Glutamatergic neuron (in vitro differentiated cells): ENCODE measurements at regions not wholly inside any gene's neighbourhood (a gene's known extent, or its start where the extent isn't known, plus 50 kb on each side); places are given as distances from the start of the nearest gene placed in this dataset.

Source experiments
- DNase-seq: peaks from one replicate; pipeline ENCODE4 v3.0.0; 2022
- H3K27ac Mint-ChIP-seq: one replicate; pipeline ENCODE4 v1.8.0; 2020; ENCODE audit warnings: mild to moderate bottlenecking, mixed read lengths, inconsistent platforms; ENCODE audit not compliant: unreplicated experiment
- H3K27me3 Mint-ChIP-seq: one replicate; pipeline ENCODE4 v1.8.0; 2020; ENCODE audit warnings: mild to moderate bottlenecking, moderate library complexity, mixed read lengths, inconsistent platforms; ENCODE audit not compliant: unreplicated experiment
- H3K36me3 Mint-ChIP-seq: one replicate; pipeline ENCODE4 v1.8.0; 2020; ENCODE audit warnings: mild to moderate bottlenecking, mixed read lengths, inconsistent platforms; ENCODE audit not compliant: unreplicated experiment
- H3K4me1 Mint-ChIP-seq: one replicate; pipeline ENCODE4 v1.8.0; 2020; ENCODE audit warnings: mild to moderate bottlenecking, low read depth, mixed read lengths, inconsistent platforms; ENCODE audit not compliant: unreplicated experiment
- H3K4me3 Mint-ChIP-seq: one replicate; pipeline ENCODE4 v1.8.0; 2020; ENCODE audit warnings: mild to moderate bottlenecking, mixed read lengths, inconsistent platforms; ENCODE audit not compliant: unreplicated experiment
- H3K9me3 Mint-ChIP-seq: one replicate; pipeline ENCODE4 v1.8.0; 2020; ENCODE audit warnings: mild to moderate bottlenecking, moderate library complexity, mixed read lengths, inconsistent platforms; ENCODE audit not compliant: unreplicated experiment
- TF ChIP-seq, protein P1 (sequence below): fragments of 200-600 bp; sonication (generic); IDR thresholded peaks from one replicate; pipeline ENCODE4 v1.5.0; 2021; ENCODE audit not compliant: partially characterized antibody, unreplicated experiment

DNA sequence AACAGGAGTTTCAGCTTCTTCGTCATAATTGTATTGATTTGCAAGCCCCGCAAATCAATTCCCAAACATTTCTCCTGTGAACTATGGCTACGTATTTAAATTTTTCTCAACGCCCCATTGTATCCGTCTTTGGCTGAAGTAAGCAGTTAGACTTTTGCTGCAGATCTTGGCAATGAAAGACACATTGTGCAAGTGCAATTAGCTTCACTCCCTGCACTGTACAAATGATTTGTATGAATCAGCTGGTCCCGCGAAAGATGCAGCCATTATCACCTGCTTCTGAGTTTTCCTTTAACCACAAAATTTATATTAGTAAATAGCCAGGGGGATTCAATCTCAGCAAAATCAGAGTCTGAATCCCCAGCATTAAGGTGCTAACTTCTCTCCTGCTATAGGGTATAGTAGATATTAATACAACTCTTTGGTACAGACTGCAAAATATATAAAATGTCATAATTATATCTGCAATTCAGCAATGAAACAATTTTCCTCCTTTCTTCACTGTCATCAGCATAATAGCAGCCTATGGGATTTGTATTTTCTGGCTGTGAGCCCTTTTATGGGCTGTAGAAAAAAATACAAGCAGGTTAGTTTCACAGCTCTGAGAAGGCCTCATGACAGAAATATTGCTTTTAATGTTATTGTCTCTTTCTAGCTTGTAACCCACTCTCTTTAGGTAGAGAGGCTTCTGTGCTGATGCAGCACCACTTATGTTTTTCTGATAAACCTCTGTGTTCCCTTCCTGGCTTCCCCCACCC is 68.4 kb upstream of the SMARCA2 start:
- H3K4me1 Mint-ChIP-seq: peaks cover 19% of the 10 kb centered on the region
- no peak overlapping the region for H3K4me3 Mint-ChIP-seq
- no peaks in the 10 kb centered on the region for H3K27me3 Mint-ChIP-seq
- no peak for DNase-seq
- no peak overlapping the region for H3K27ac Mint-ChIP-seq
- H3K36me3 Mint-ChIP-seq: no peaks in the 10 kb centered on the region
- TF ChIP-seq, protein P1, sequence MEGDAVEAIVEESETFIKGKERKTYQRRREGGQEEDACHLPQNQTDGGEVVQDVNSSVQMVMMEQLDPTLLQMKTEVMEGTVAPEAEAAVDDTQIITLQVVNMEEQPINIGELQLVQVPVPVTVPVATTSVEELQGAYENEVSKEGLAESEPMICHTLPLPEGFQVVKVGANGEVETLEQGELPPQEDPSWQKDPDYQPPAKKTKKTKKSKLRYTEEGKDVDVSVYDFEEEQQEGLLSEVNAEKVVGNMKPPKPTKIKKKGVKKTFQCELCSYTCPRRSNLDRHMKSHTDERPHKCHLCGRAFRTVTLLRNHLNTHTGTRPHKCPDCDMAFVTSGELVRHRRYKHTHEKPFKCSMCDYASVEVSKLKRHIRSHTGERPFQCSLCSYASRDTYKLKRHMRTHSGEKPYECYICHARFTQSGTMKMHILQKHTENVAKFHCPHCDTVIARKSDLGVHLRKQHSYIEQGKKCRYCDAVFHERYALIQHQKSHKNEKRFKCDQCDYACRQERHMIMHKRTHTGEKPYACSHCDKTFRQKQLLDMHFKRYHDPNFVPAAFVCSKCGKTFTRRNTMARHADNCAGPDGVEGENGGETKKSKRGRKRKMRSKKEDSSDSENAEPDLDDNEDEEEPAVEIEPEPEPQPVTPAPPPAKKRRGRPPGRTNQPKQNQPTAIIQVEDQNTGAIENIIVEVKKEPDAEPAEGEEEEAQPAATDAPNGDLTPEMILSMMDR: no peak
- peaks cover 1% of the 10 kb centered on the region for H3K9me3 Mint-ChIP-seq

DNA sequence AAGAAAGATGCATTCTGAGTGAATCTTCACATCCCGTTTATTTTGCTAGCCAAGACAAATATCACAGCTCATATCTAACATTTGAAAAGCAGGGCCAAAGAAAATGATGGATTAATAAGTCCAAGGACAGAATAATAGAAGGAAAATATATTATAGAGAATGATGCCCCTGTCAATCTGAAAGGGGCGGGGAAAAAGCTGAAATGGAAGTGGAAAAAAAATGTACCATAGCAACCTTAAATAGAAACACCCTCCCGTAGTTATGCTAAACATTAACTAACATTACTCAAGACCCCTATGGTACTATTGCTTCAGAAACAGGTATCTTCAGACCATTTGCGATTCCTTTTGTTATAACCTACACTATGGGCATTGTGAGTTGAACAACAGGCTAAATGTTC is 67.7 kb upstream of the SMARCA2 start:
- H3K4me3 Mint-ChIP-seq: no peak overlapping the region
- no peaks in the 10 kb centered on the region for H3K27me3 Mint-ChIP-seq
- no peak overlapping the region for H3K27ac Mint-ChIP-seq

DNA sequence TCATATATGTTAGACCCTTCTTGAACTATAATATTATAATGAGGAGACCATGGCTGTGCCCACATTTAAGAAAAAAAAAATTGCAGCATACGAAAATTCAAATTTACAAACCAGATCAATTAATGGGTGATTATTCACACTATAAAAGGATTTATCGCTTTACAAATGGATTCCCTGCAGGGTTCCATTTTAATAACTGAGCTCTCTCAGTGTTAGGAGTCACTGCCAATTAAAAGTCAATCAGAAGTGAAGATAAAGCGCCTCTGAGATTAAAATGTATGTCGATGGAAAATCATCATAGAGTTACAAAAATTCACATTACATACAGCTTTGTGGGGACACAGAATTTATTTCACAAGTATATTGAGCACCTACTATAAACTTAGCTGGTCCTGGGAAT is 66.6 kb upstream of the SMARCA2 start:
- H3K9me3 Mint-ChIP-seq: peaks cover 1% of the 10 kb centered on the region
- no peak overlapping the region for H3K27ac Mint-ChIP-seq
- H3K4me3 Mint-ChIP-seq: no peak overlapping the region
- no peaks in the 10 kb centered on the region for H3K36me3 Mint-ChIP-seq
- H3K27me3 Mint-ChIP-seq: no peaks in the 10 kb centered on the region
- TF ChIP-seq, protein P1: no peak
- peaks cover 19% of the 10 kb centered on the region for H3K4me1 Mint-ChIP-seq
- no peak for DNase-seq

More for the DNA sequence above, 67.7 kb upstream of the SMARCA2 start:
- Mint-ChIP-seq H3K4me1 (peaks cover 19% of the 10 kb centered on the region), H3K9me3 (peaks cover 1% of the 10 kb centered on the region), H3K36me3 (no peaks in the 10 kb centered on the region)
- DNase-seq: no peak
- TF ChIP-seq, protein P1: no peak

DNA sequence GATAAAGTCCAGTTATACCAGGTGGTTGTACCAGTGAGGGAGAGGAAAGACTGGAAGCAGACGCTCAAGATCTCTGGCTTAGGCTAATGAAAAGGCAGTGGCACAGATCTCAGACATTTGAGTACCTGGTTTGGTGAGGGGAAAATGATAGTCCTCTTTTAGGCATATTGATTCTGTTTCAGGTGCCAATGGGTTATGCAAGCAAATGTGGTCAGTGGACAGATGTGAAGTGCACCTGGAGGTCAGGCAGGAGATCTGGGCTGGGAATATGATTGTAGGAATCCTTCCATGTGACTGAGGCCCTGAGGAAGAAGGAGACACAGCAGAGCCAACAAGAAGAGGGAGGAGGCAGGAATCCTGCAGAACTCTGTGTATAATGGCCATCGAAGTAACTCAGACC is 63.7 kb upstream of the SMARCA2 start:
- DNase-seq: no peak
- Mint-ChIP-seq H3K27ac (no peak overlapping the region), H3K9me3 (no peaks in the 10 kb centered on the region), H3K27me3 (no peaks in the 10 kb centered on the region), H3K36me3 (no peaks in the 10 kb centered on the region), H3K4me1 (peaks cover 7% of the 10 kb centered on the region), H3K4me3 (no peak overlapping the region)
- TF ChIP-seq, protein P1: no peak

DNA sequence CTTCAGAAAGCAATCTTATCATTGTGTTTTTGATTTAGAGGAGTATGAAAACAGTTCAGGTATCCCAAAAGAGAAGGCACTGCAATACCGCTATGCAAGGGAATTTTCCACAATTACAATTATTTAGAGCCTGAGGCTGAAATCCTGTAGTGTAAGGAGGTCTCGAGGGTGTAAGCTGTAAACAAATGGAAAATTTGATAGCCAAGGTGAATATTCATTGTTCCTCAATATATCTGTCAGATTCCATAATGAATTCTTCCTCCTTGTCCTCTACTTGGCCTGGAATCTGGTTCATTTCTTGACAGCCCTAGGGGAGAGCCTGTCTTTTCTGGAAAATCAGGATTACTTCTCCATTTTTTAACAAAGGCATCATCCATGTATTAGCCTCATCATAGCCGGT is 63.1 kb upstream of the SMARCA2 start:
- H3K36me3 Mint-ChIP-seq: no peaks in the 10 kb centered on the region
- TF ChIP-seq, protein P1: no peak
- DNase-seq: no peak
- H3K27me3 Mint-ChIP-seq: no peaks in the 10 kb centered on the region
- no peak overlapping the region for H3K27ac Mint-ChIP-seq
- peaks cover 3% of the 10 kb centered on the region for H3K4me1 Mint-ChIP-seq
- H3K9me3 Mint-ChIP-seq: no peaks in the 10 kb centered on the region
- H3K4me3 Mint-ChIP-seq: no peak overlapping the region
